ENCODE measurements at regions not wholly inside any gene's neighbourhood (a gene's known extent, or its start where the extent isn't known, plus 50 kb on each side); places are given as distances from the start of the nearest gene placed in this dataset.

DNA sequence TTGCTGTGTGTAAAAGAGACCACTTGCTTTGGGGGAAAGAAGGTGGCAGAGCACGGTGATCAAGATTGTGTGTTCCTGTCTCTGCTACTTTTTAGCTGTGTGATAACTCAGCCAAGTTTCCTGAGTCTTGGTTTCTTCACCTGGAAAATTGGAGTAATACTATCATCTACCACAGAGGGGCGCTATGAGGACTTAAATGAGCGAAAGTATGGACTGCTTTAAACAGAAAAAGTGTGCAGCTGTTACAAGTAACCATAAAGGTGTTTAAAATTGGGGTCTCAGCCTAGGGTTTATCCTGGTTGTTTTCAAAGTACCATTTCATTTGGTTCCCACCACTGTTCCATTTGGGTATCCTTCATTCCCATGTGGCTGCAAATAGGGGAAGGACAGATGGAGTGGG, 65.9 kb upstream of the WSCD2 start:
- Histone ChIP-seq H3K9ac (ENCODE audit: low read depth in 1 of 2, low read length in 2 of 2) (no peak overlapping the region), H3K9me3 (ENCODE audit: control insufficient read depth in 2 of 2, low read length in 2 of 2) (no peaks in the 10 kb centered on the region), H3K4me3 (ENCODE audit: low read length in 2 of 2) (no peak overlapping the region), H3K4me1 (ENCODE audit: control insufficient read depth in 2 of 2, insufficient read depth in 2 of 2, low read length in 2 of 2) (no peaks in the 10 kb centered on the region), H3K27me3 (ENCODE audit: control insufficient read depth in 2 of 2, insufficient read depth in 2 of 2, low read length in 2 of 2) (peaks cover 0 to 3% of the 10 kb centered on the region in 2 donors), H3K27ac (ENCODE audit: low read depth in 2 of 2, low read length in 2 of 2) (no peak overlapping the region), H3K36me3 (ENCODE audit: control insufficient read depth in 2 of 2, insufficient read depth in 2 of 2, low read length in 2 of 2) (no peaks in the 10 kb centered on the region)

DNA sequence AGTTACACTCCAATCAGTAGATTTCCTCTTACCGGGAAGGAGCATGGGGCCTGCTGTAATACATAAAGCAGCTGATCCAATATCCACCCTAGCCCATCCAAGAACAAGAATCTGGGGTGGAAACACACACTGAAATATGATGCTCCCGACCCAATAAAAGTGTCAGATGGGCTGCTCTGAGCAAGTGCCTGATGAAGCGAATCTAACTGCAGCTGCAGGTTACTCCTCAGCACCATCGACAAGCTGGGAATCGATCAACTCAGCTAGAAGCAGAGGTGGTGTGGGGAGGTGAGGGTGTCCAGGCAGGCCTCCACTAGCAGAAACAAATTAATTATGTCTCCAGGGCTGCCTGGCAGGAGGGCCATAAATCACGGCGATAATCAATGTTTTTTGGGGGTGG, 64.0 kb upstream of the WSCD2 start:
- Histone ChIP-seq H3K27ac (ENCODE audit: low read depth in 2 of 2, low read length in 2 of 2) (no peak overlapping the region), H3K9me3 (ENCODE audit: control insufficient read depth in 2 of 2, low read length in 2 of 2) (no peaks in the 10 kb centered on the region), H3K4me1 (ENCODE audit: control insufficient read depth in 2 of 2, insufficient read depth in 2 of 2, low read length in 2 of 2) (no peaks in the 10 kb centered on the region), H3K4me3 (ENCODE audit: low read length in 2 of 2) (no peak overlapping the region), H3K36me3 (ENCODE audit: control insufficient read depth in 2 of 2, insufficient read depth in 2 of 2, low read length in 2 of 2) (no peaks in the 10 kb centered on the region), H3K9ac (ENCODE audit: low read depth in 1 of 2, low read length in 2 of 2) (no peak overlapping the region), H3K27me3 (ENCODE audit: control insufficient read depth in 2 of 2, insufficient read depth in 2 of 2, low read length in 2 of 2) (peaks cover 0 to 3% of the 10 kb centered on the region in 2 donors)

DNA sequence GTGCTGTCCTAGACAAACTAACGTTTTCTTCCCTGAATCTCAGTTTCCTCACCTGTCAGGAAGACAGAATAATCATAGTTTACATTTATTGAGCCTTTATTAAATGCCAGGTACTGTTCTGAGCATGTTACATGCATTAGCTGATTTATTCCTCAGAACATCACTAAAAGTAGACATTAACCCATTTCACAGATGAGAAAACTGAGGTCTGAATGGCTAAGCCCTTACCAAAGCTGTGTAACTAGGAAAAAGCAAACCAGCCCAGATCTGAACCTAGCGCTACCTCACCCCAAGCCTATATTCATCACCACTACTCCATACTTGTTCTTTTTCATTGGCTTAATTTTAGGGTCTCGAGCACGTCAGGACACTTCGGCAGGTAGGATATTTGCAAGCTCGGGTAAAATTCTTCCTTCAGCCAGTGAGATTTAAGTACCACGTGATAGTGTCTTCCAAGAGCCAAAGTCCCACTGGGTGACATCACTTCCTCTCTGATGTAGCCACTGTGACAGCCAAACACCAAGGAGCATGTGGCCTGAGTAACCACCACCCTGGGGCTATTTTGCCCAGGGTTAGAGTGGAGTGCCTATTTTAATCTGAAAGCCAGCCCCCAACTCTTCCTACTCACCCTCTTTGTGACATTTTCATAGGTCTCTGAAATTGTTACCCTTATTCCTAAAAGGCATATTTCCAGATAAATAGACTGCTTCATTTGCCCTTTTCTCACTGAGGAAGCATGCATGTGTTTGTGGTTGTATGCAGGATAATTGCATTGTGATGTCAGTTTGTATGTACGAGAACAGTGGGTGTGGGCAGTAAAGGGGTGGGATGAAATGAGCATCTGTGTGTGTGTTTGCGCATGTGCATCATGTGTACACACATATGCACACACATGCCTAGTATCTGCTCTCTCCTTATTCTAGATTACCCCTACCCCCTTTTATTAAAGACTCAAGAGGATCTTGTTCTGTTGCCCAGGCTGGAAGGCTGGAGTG, 62.2 kb upstream of the WSCD2 start:
- no peaks in the 10 kb centered on the region for H3K4me1 ChIP-seq (ENCODE audit: control insufficient read depth in 2 of 2, insufficient read depth in 2 of 2, low read length in 2 of 2)
- H3K36me3 ChIP-seq (ENCODE audit: control insufficient read depth in 2 of 2, insufficient read depth in 2 of 2, low read length in 2 of 2) = no peaks in the 10 kb centered on the region
- no peaks in the 10 kb centered on the region for H3K9me3 ChIP-seq (ENCODE audit: control insufficient read depth in 2 of 2, low read length in 2 of 2)
- no peak overlapping the region for H3K9ac ChIP-seq (ENCODE audit: low read depth in 1 of 2, low read length in 2 of 2)
- no peak overlapping the region for H3K4me3 ChIP-seq (ENCODE audit: low read length in 2 of 2)
- peaks cover 0 to 2% of the 10 kb centered on the region in 2 donors for H3K27me3 ChIP-seq (ENCODE audit: control insufficient read depth in 2 of 2, insufficient read depth in 2 of 2, low read length in 2 of 2)
- H3K27ac ChIP-seq (ENCODE audit: low read depth in 2 of 2, low read length in 2 of 2) = no peak overlapping the region

DNA sequence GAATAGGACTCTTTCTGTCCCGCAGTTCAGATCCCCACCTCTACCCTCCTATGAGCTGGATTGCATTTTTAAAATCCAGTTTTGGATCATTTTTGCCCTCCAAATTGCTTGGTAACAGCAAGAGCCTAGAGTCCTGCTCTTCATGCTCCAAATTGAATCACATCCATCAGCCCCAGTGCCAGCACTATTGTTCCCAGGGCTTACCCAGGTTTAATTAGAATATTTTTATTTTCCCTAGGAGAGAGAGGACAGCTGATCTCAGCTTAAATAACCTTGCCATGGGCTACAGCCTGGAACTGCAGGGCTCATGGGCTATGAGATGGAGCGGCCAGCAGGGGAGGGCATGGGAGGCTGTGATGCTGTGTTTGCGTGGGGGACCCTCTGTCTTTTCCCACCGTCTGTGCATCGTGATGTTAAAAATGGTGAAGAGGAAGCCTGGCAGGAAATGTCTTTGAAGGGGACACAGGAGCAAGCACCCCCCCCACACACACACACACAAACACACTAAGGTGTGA, 59.4 kb upstream of the WSCD2 start:
- H3K9me3 ChIP-seq (ENCODE audit: control insufficient read depth in 2 of 2, low read length in 2 of 2) = no peaks in the 10 kb centered on the region
- no peak overlapping the region for H3K27ac ChIP-seq (ENCODE audit: low read depth in 2 of 2, low read length in 2 of 2)
- no peaks in the 10 kb centered on the region for H3K27me3 ChIP-seq (ENCODE audit: control insufficient read depth in 2 of 2, insufficient read depth in 2 of 2, low read length in 2 of 2)
- no peak overlapping the region for H3K9ac ChIP-seq (ENCODE audit: low read depth in 1 of 2, low read length in 2 of 2)
- no peak overlapping the region for H3K4me3 ChIP-seq (ENCODE audit: low read length in 2 of 2)
- no peaks in the 10 kb centered on the region for H3K36me3 ChIP-seq (ENCODE audit: control insufficient read depth in 2 of 2, insufficient read depth in 2 of 2, low read length in 2 of 2)
- H3K4me1 ChIP-seq (ENCODE audit: control insufficient read depth in 2 of 2, insufficient read depth in 2 of 2, low read length in 2 of 2) = no peaks in the 10 kb centered on the region

DNA sequence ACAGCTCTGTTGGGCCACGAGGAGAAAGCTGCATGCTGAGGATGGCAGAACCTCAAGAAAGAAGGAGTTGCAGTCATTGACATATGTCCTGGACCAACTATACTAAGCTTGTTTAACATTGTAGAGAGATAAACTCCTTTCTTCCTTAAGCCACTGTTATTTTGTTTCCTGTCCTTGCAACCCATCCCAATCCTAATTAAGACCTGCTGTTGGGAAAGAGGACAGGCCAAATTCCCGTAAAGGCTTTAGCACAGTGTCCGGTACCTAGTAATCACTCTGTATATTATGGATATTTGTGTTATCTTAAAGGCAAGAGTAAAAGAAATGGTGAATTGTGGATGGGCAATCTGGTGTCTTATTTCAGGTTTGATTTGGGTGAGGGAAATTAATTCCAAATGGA, 53.5 kb upstream of the WSCD2 start:
- H3K36me3 ChIP-seq (ENCODE audit: control insufficient read depth in 2 of 2, insufficient read depth in 2 of 2, low read length in 2 of 2) = no peaks in the 10 kb centered on the region
- H3K4me3 ChIP-seq (ENCODE audit: low read length in 2 of 2) = no peak overlapping the region
- no peaks in the 10 kb centered on the region for H3K9me3 ChIP-seq (ENCODE audit: control insufficient read depth in 2 of 2, low read length in 2 of 2)
- no peak overlapping the region for H3K27ac ChIP-seq (ENCODE audit: low read depth in 2 of 2, low read length in 2 of 2)
- no peaks in the 10 kb centered on the region for H3K27me3 ChIP-seq (ENCODE audit: control insufficient read depth in 2 of 2, insufficient read depth in 2 of 2, low read length in 2 of 2)
- H3K4me1 ChIP-seq (ENCODE audit: control insufficient read depth in 2 of 2, insufficient read depth in 2 of 2, low read length in 2 of 2) = no peaks in the 10 kb centered on the region
- no peak overlapping the region for H3K9ac ChIP-seq (ENCODE audit: low read depth in 1 of 2, low read length in 2 of 2)

DNA sequence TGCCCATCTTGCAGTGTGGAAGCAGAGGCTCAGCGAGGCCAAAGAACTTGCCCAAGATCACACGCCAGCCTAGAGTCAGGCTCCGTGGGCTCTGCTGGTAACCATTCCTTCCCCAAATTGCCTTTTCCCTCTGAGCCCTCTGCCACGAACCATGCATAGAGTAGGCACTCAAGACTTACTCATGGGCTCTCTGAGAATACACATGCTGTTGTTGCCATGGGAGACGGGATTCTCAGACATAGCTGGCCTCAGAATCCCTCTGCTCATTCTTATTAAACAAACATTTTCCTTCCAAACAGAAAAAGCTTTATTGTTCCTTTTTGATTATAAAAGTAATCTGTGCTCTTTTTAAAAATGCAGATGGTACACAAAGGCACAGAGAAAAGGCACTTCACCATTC, 52.5 kb upstream of the WSCD2 start:
- Histone ChIP-seq H3K4me1 (ENCODE audit: control insufficient read depth in 2 of 2, insufficient read depth in 2 of 2, low read length in 2 of 2) (no peaks in the 10 kb centered on the region), H3K36me3 (ENCODE audit: control insufficient read depth in 2 of 2, insufficient read depth in 2 of 2, low read length in 2 of 2) (no peaks in the 10 kb centered on the region), H3K27ac (ENCODE audit: low read depth in 2 of 2, low read length in 2 of 2) (no peak overlapping the region), H3K27me3 (ENCODE audit: control insufficient read depth in 2 of 2, insufficient read depth in 2 of 2, low read length in 2 of 2) (no peaks in the 10 kb centered on the region), H3K9ac (ENCODE audit: low read depth in 1 of 2, low read length in 2 of 2) (no peak overlapping the region), H3K4me3 (ENCODE audit: low read length in 2 of 2) (no peak overlapping the region), H3K9me3 (ENCODE audit: control insufficient read depth in 2 of 2, low read length in 2 of 2) (no peaks in the 10 kb centered on the region)

DNA sequence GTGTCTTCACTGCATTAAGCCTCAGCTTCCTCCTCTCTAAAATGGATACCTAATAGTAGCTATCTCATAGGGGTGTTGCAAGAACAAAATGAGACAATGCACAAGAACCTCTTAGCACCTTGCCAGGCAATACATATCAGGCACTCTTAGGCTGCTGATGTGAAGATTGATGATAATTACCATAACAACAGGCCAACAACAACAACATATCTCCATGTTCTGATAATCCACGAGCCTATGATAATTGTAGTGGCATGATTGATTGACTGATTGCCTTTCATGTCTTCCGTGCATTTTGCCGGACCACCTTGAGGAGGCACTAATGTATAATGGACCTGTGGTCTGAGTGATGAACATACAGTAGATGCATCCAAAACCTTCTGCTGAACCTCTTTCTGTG, 50.7 kb upstream of the WSCD2 start:
- Histone ChIP-seq H3K9me3 (ENCODE audit: control insufficient read depth in 2 of 2, low read length in 2 of 2) (no peaks in the 10 kb centered on the region), H3K4me3 (ENCODE audit: low read length in 2 of 2) (no peak overlapping the region), H3K36me3 (ENCODE audit: control insufficient read depth in 2 of 2, insufficient read depth in 2 of 2, low read length in 2 of 2) (no peaks in the 10 kb centered on the region), H3K27me3 (ENCODE audit: control insufficient read depth in 2 of 2, insufficient read depth in 2 of 2, low read length in 2 of 2) (no peaks in the 10 kb centered on the region), H3K27ac (ENCODE audit: low read depth in 2 of 2, low read length in 2 of 2) (no peak overlapping the region), H3K4me1 (ENCODE audit: control insufficient read depth in 2 of 2, insufficient read depth in 2 of 2, low read length in 2 of 2) (no peaks in the 10 kb centered on the region), H3K9ac (ENCODE audit: low read depth in 1 of 2, low read length in 2 of 2) (no peak overlapping the region)

Measured in mucosa of rectum (tissue), 2 donors.